ENCODE measurements at regions not wholly inside any gene's neighbourhood (a gene's known extent, or its start where the extent isn't known, plus 50 kb on each side); places are given as distances from the start of the nearest gene placed in this dataset.
"Not testable (repeated sequence)": the region's sequence is repeated elsewhere in the genome, so short reads cannot be mapped to it uniquely, and the experiment has no call there.

DNA sequence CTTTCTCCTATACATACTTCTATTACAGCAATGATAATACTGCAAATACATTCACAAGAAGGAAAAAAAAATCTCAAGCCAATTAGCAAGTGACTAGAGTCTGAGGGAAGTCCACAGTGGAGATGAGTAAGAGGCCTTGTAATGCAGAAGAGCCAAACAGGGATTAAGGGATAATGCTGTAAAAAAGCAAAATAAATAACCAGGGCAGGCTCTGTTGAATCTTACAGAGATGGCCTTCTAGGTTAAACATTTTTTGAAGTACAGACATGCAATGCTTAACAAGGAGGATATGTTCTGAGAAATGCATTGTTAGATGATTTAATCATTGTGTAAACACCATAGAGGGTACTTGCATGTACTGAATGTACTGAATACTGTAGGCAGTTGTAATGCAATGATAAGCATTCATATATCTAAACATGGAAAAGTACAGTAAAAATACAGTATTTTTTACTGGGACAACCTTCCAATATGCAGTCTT is 122.1 kb upstream of the RMDN2 start:
- Histone ChIP-seq H3K4me1 (ENCODE audit: insufficient read depth, low read length, poor library complexity, severe bottlenecking) (peaks cover 9% of the 10 kb centered on the region), H3K27me3 (replicated peaks; ENCODE audit: insufficient read depth, low read depth, low read length, poor library complexity) (peaks cover 4% of the 10 kb centered on the region), H3K27ac (ENCODE audit: low read depth, low read length, poor library complexity, severe bottlenecking) (no peak overlapping the region), H3K36me3 (ENCODE audit: insufficient read depth, low read length, poor library complexity, severe bottlenecking) (no peaks in the 10 kb centered on the region), H3K9me3 (ENCODE audit: low read depth, low read length, poor library complexity, severe bottlenecking) (no peaks in the 10 kb centered on the region), H3K4me3 (ENCODE audit: low read depth, low read length, poor library complexity, severe bottlenecking) (no peak overlapping the region)
- intact Hi-C loops (cut with micrococcal nuclease; ENCODE audit: unreplicated experiment) = no loop called here
- DNase-seq (ENCODE audit: low spot score) = no peak
- ChIA-PET POLR2A (ENCODE audit: low non-redundant PET) (no interaction called here), CTCF (no interaction called here)
- BruUV-seq (replicated peaks) = no TSS peak
- TF ChIP-seq, protein P1, sequence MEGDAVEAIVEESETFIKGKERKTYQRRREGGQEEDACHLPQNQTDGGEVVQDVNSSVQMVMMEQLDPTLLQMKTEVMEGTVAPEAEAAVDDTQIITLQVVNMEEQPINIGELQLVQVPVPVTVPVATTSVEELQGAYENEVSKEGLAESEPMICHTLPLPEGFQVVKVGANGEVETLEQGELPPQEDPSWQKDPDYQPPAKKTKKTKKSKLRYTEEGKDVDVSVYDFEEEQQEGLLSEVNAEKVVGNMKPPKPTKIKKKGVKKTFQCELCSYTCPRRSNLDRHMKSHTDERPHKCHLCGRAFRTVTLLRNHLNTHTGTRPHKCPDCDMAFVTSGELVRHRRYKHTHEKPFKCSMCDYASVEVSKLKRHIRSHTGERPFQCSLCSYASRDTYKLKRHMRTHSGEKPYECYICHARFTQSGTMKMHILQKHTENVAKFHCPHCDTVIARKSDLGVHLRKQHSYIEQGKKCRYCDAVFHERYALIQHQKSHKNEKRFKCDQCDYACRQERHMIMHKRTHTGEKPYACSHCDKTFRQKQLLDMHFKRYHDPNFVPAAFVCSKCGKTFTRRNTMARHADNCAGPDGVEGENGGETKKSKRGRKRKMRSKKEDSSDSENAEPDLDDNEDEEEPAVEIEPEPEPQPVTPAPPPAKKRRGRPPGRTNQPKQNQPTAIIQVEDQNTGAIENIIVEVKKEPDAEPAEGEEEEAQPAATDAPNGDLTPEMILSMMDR (conservative IDR thresholded peaks at IDR 0.05; ENCODE audit: low read depth, low read length) = no peak

DNA sequence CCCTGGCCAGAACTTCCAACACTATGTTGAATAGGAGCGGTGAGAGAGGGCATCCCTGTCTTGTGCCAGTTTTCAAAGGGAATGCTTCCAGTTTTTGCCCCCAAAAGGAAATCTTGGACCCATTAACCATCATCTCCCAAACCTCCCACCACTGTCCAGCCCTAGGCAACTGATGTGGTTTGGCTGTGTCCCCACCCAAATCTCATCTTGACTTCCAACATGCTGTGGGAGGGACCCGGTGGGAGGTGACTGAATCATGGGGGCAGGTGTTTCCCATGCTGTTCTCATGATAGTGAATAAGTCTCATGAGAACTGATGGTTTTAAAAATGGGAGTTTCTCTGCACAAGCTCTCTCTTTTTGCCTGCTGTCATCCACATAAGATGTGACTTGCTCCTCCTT is 119.1 kb upstream of the RMDN2 start:
- POLR2A ChIA-PET (ENCODE audit: low non-redundant PET); BruUV-seq (replicated peaks); intact Hi-C loops (cut with micrococcal nuclease; ENCODE audit: unreplicated experiment); H3K27ac ChIP-seq (ENCODE audit: low read depth, low read length, poor library complexity, severe bottlenecking); H3K36me3 ChIP-seq (ENCODE audit: insufficient read depth, low read length, poor library complexity, severe bottlenecking); H3K4me1 ChIP-seq (ENCODE audit: insufficient read depth, low read length, poor library complexity, severe bottlenecking); CTCF ChIA-PET; H3K4me3 ChIP-seq (ENCODE audit: low read depth, low read length, poor library complexity, severe bottlenecking); H3K9me3 ChIP-seq (ENCODE audit: low read depth, low read length, poor library complexity, severe bottlenecking); H3K27me3 ChIP-seq (replicated peaks; ENCODE audit: insufficient read depth, low read depth, low read length, poor library complexity); DNase-seq (ENCODE audit: low spot score): not testable (repeated sequence)

- H3K4me3 ChIP-seq (ENCODE audit: low read depth, low read length, poor library complexity, severe bottlenecking) = no peak overlapping the region
- intact Hi-C loops (cut with micrococcal nuclease; ENCODE audit: unreplicated experiment) = no loop called here
- ChIA-PET POLR2A (ENCODE audit: low non-redundant PET) (no interaction called here), CTCF (interaction anchor here (0.5 kb wide), 1 partner anchor 396 kb away, joined by 8 read pairs; no protein-coding TSS in a partner anchor)
- no peaks in the 10 kb centered on the region for H3K4me1 ChIP-seq (ENCODE audit: insufficient read depth, low read length, poor library complexity, severe bottlenecking)
- H3K9me3 ChIP-seq (ENCODE audit: low read depth, low read length, poor library complexity, severe bottlenecking) = no peaks in the 10 kb centered on the region
- no peaks in the 10 kb centered on the region for H3K27me3 ChIP-seq (replicated peaks; ENCODE audit: insufficient read depth, low read depth, low read length, poor library complexity)
- DNase-seq (ENCODE audit: low spot score) = peak; percentile 42
- H3K27ac ChIP-seq (ENCODE audit: low read depth, low read length, poor library complexity, severe bottlenecking) = no peak overlapping the region
- no TSS peak for BruUV-seq (replicated peaks)
- no peak for TF ChIP-seq EZH2 (IDR thresholded peaks at IDR 0.05; ENCODE audit: borderline replicate concordance, low read depth, low read length, poor library complexity, severe bottlenecking)
- TF ChIP-seq, protein P1 (conservative IDR thresholded peaks at IDR 0.05; ENCODE audit: low read depth, low read length) = peak; percentile 66
- H3K36me3 ChIP-seq (ENCODE audit: insufficient read depth, low read length, poor library complexity, severe bottlenecking) = no peaks in the 10 kb centered on the region
Observed at GRCh38 chr2:37809525-37809924, 115.6 kb upstream of the RMDN2 start.

DNA sequence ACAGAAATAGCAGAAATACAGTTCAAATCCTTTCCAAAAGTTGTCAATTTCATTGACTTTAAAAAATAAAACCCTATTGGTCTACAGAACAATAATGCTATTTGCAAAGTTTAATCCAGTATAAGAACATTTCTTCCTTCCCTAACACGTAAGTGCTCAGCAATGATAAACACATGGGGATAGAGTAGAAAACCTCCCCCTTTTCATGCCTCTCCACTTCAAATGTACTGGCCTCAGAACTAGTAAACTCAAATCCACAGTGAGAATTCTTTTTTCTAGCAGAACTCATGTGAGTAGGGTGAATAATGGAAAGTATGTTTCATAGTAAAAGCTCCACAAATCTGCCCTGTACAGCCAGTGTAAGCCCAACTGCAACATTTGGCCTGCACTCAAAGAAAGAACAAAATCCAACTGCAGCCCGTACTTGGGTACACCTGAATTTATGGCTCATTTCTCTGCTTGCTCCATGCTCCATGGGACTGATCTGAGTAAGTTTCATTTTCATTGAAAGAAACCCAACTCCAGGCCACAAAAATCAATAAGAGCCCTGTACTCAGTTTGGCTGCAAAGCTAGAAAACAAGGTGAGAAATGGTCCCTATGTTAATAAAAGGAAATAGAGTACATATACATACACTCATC is 115.0 kb upstream of the RMDN2 start:
- H3K27ac ChIP-seq (ENCODE audit: low read depth, low read length, poor library complexity, severe bottlenecking) = no peak overlapping the region
- no peaks in the 10 kb centered on the region for H3K36me3 ChIP-seq (ENCODE audit: insufficient read depth, low read length, poor library complexity, severe bottlenecking)
- H3K27me3 ChIP-seq (replicated peaks; ENCODE audit: insufficient read depth, low read depth, low read length, poor library complexity) = no peaks in the 10 kb centered on the region
- no peak overlapping the region for H3K4me3 ChIP-seq (ENCODE audit: low read depth, low read length, poor library complexity, severe bottlenecking)
- no peak for DNase-seq (ENCODE audit: low spot score)
- no peaks in the 10 kb centered on the region for H3K4me1 ChIP-seq (ENCODE audit: insufficient read depth, low read length, poor library complexity, severe bottlenecking)
- ChIA-PET CTCF (interaction anchor here (0.5 kb wide), 1 partner anchor 396 kb away, joined by 8 read pairs; no protein-coding TSS in a partner anchor), POLR2A (ENCODE audit: low non-redundant PET) (no interaction called here)
- BruUV-seq (replicated peaks) = no TSS peak
- no peak for TF ChIP-seq EZH2 (IDR thresholded peaks at IDR 0.05; ENCODE audit: borderline replicate concordance, low read depth, low read length, poor library complexity, severe bottlenecking)
- intact Hi-C loops (cut with micrococcal nuclease; ENCODE audit: unreplicated experiment) = no loop called here
- H3K9me3 ChIP-seq (ENCODE audit: low read depth, low read length, poor library complexity, severe bottlenecking) = no peaks in the 10 kb centered on the region

Data from A673 (cell line).